Left hindlimb (tissue), 1 donor: ENCODE measurements at regions not wholly inside any gene's neighbourhood (a gene's known extent, or its start where the extent isn't known, plus 50 kb on each side); places are given as distances from the start of the nearest gene placed in this dataset.
A peak's percentile ranks its signal among the peaks of the same experiment; 100 is the strongest.

Experiments
- DNase-seq: peaks from one replicate; pipeline ENCODE4 v3.0.0-alpha.2; 2018

DNA sequence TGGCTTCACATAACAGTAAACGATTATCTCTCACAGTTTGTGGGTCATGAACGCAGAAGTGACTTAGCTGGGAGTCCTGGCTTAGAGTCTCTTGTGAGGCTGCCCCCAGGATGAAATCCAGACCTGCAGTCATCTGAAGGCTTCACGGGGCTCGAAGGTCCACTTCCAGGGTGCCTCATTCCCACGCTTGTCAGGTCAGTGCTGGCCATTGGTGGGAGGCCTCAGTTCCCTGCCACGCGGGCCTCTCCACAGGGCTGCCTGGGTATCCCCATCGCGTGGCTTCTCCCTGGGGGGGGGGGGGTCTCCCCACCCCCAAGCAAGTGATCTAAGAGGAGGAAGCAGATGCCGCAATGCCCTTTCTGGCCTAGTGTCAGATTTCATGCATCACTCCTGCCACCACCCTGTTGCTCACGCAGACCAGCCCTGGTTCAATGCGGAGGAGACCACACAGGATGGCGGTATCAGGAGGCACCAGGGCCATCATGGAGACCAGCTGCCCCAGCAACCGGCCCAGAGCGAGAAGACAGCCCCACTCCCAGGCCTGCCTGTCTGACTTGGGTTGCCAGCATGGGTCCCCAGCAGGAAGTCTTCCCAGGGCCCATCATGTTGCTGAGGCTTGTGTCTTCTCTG lies 77.3 kb upstream of the CDH5 start:
- no peak for DNase-seq

DNA sequence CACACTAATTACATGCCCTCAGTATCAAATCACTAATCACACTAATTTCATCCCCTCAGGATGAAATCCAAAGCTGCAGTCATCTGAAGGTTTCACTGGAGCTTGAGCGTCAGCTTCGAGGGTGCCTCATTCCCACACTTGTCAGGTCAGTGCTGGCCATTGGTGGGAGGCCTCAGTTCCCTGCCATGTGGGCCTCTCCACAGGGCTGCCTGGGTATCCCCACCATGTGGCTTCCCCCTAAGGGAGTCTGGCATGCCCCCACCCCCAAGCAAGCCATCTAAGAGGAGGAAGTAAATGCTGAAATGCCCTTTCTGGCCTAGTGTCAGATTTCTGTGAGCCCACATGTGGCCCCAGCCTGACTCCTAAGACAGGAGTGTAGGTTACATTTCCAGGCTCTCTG lies 78.6 kb upstream of the CDH5 start:
- no peak for DNase-seq

DNA sequence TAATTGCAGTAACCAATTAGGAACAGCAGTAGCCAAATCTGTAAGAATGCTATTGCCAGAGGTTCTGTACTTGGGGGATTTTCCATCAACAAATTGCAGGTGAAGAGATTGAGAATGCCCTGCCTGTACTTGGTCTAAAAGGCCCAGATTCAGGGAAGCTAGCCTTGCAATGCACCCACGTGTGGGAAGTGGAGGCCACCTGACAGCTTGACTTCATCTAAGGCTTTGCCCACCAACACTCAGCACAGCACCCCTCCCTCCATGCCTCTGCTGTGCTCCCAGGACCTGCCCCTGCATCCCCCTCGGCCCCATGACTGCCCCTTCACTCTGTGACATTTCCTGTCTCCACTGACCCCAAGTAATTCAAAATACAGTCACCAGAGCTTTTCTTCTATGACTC lies 79.1 kb upstream of the CDH5 start:
- no peak for DNase-seq

DNA sequence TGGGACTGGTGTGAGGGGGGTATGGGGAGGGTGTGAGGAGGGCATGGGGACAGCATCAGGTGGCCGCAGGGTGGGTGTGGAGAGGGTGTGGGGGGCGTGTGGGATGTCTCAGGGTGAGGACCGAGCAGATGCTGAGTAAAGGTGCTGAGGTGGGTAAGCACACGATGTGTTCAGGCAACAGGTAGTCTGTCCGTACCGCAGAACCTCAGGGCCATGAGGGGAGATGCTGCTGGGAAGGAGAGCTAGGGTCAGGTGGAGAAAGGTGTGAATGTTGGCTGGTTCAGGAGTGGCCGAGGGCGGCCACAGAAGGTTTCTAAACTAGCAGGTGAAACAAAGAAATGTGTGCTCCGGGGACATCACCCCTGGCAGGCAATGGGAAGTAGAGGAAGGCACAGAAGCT lies 80.0 kb upstream of the CDH5 start:
- no peak for DNase-seq

DNA sequence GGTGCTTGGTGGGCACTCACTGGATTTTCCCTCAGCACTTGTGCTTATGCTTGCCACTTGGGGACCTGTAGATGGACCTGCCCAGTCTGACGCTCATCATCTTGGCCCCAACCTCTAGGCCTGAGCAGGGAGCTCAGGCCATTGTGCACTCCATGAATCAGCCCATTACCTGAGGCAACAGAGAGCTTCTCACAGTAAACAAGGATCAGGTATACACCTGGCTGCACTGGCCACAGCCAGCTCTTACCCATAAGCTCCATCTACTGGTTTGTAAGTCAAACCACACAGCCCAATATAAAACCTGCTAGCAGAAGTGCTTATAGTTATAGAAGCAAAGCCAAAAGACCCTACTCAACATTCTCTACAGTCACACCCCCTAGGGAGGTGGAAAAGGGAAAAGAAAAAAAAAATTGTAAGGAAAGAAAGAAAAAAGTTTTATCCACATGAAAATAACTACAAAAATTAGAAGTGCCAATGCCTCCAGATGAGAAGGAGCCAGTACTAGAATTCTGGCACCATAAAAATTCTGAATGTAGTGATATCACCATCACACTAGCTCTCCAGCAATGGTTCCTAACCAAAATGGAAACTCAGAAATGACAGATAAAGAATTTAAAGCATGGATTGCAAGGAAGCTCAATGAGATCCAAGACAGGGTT lies 87.8 kb upstream of the CDH5 start:
- no peak for DNase-seq

DNA sequence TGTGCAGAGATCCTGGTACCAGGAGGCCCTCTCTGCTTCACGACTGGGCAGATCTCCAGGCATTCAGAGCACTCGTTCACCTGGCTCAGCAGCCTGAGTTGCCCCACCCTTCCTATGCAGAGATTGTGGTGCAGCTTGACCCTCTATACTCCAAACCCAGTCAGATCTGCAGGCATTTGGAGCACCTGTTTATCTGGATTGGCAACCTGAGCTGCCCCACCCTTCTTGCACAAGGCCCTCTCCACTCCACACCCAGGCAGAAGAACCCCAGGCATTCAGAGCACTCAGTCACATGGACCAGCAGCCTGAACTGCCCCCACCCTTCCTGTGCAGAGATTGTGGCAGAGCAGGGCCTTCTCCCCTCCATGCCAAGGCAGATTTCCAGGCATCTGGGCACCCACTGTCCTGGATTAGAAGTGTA lies 88.4 kb upstream of the CDH5 start:
- no peak for DNase-seq

DNA sequence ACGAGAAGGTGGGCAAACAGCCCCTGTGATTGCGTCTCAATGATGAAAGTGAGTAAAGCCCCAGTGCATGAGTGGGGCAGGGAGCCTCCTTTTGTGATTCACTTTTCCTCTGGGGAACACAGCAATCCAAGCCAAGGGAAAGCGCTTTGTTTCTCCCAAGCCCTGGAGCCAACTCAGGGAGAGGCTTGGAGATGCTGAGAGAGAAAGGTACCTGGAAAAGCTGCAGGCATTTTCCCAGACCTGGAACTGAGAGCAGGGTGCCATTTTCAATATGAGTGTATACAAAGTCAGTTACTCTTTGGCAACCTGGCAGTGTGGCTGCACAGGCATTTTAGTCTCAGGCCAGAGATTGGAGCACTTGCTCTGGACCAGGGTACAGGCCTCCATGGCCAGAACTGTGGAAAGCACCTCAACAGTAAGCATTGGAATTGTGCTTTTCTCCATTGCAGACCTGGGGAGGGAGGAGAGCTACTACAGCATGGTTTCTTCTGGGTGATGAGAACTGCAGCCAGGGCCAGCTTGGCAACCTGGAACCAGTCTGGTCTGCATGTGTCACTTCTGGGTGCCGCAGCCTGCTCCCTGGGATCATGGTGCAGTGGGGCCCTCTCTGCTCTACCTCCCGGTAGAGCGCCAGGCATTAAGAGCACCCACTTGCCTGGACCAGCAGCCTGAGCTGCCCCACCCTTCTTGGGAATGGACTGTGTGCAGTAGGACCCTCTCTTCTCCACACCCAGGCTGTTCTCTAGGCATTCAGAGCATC lies 89.0 kb upstream of the CDH5 start:
- no peak for DNase-seq

DNA sequence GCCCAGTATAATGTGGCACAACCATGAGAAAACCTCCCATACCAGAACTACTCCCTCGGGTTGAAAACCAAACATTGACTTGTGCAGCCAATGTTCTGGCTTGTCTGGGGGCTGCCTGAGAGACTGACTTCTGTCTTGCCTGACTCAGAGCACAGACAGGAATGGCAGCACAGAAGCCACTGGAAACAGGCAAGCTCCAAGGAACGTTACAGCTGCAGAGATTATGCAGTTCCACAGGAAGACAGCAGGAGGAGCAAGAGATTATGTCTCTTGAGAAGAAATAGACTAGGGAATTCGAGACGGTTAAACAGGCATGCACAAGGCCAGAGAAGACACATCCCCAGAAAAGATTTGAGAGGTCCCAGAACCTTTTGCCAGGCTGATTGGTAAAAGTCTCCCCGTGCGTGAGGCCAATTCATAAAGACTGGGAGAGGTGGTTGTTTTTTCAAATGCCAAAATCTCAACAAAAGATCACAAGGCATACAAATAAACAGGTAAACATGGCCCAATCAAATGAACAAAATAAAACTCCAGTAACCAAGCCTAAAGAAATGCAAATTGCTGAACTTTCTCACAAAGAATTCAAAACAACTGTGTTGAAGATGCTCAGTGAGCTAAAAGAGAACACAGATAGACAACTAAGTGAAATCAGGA lies 90.6 kb upstream of the CDH5 start:
- DNase-seq = no peak

DNA sequence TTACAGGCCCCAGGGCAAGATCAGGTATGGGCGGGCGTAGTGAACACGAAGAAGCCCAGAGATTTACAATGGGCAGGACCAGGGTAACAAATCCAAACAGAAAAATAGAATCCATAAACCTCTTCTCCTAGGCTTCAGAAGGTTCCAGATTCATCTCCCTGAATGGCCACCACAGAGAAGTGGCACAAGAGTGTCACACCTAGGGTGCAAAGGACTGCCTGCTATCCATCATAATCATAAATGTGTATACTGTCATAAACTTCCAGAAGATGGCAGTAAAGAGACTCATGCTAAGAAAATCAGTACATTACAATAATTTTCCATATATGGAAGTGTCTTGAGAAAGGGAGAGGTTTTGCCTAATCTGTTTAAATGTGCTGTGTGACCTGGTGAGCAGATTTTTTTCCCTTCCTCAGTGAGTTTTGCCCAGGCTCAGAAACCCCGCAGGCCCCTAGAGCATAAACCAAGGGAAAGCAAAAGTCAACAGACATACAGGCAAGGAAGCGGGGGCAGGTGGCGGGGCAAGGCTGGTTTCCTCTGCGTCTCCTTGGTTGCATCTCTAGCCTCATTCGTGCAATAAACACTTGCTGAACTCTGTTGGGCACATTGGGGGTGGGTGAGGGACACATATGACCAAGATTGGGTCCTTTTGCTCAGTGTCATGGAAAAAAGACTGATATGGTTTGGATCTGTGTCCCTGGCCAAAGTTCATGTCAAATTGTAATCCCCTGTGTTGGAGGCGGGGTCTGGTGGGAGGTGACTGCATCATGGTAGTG lies 92.0 kb upstream of the CDH5 start:
- DNase-seq = no peak

DNA sequence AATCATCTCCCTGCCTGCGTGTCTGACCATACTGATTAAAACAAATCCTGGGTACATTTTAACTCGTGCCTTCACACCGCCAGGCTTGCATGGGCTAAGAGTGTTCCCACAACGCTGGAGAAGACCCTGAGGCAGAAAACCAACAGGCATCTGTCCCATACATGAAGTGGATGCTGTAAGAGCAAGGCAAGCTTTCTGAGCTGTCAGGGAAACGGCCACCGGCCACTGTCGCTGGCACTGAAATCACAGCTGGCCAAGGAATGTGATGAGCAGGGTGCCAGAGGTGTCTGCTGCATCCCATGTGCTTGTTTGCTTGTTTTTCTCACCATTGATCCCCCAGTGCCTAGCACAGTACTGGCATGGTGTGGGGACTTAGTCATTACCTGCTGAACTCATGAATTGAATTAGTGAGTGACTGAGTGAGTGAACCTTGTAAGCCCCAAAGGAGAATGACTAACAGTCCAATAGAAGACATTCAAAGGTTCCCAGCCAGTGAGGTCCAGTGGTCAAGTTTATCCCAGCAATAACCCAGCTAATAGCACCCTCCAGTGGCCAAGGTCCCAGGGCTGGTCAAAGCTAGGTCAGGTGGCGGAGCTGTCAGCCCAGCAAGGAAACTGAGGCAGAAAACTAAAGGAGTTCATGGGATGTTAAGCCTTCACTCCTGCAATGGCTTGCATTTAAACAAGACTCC lies 92.7 kb upstream of the CDH5 start:
- no peak for DNase-seq

DNA sequence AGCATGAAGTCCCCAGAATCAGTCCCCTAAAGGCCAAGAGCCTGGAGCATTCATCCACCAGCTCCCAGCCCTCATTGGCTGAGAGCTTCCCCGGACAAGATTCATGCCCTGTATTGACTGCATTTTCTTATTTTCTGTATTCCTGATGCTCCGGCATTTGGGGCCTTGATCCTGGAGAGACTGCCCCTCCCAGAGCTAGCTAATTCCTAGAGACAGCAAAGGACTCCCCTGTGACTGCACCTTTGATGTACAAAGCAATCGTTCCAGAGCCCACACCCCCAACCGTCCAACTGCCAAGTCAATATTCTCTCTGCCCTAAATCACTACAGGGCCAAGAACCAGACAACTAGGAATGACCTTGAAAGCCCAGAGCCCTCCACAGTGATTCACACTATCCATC lies 93.4 kb upstream of the CDH5 start:
- no peak for DNase-seq

DNA sequence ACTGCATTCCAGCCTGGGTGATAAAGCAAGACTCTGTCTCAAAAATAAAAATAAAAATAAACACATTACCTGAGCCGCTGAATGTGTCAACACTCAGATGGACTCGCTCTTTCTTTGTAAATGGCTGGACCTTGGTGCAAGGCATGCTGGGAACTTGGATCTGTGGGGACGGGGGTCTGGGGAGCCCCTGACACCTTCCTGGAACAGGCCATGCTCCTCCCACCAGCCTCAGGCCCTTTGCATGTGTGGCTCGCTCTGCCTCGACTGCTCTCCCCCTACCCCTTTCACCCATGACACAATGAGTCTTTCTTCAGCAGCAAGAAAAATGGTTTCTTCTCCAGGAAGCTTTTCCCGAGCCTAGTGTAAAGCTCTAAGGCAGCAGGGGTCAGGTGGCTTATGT lies 94.0 kb upstream of the CDH5 start:
- no peak for DNase-seq

DNA sequence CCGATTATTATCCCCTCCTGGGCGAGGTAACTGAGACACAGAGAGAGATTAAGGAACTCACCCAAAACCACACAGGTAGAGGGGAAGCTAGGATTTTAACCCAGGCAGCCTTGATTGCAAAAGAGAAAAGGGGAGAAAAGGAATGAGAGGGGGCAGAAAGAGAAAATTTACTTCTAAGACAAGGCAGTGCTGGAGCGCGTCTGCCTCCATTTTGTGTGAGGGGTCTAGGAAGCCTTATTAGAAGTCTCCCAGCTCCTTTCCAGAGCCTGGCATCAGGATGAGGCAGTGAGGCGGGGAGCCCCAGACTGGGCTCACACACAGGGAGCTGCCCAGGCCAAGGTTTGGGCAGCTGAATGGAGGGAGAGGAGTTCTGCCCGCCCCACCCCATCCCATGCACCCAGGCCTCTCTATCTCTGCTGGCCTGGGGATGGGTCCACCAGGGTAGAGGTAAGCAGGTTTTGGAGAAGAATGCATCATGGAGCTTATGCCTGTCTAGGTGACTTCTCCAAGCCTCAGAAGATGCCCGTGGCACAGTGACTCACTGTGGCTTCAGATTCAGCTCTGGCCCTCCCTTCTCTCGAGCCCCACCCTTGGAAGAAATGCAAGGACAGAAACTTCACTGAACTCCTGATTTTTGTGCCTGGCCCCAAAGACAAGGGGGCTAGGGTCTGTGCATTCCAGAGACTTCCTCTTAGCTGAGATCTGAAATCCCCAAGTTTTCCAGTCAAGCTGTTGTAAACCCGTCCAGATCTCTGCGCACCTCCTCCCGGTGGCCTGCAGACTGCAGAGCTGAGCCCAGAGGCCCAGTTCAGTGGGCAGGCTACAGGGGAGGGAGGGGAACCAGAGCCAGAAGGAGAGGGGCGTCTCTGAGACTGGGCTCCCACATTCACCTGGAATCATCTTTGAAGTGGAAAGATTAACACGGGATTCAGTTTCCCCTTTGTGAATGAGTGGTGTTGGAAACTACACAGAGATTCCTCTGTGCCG lies 95.1 kb upstream of the CDH5 start:
- DNase-seq = no peak

DNA sequence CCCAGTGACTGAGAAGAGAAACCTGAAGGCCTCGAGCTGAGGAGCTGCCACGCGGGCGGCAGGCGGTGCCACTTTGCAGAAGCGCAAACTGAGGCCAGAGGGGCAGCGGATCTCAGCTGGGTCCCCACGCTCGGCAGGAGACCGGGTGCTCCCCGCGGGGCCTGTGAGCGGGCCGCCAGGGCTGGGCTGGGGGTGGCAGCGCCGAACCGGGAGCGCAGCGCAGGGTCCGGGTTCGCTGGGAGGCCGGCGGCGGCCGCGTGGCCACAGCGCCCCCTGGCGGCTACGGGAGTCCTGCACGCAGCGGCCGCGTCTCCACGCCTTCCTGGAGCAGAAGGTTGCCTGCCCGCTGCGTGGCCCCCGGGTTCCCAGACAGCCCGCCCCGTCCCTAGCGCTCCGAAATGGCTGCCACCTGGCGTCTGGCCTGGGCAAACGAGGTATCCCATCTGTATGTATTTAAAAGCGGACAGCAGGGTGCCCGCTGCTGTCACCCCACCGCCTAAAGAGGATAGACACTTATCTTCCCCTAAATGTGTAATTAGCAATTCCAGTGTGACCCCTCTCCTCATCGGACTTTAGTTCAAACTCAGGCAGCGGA lies 96.1 kb upstream of the CDH5 start:
- peak; percentile 90 for DNase-seq

DNA sequence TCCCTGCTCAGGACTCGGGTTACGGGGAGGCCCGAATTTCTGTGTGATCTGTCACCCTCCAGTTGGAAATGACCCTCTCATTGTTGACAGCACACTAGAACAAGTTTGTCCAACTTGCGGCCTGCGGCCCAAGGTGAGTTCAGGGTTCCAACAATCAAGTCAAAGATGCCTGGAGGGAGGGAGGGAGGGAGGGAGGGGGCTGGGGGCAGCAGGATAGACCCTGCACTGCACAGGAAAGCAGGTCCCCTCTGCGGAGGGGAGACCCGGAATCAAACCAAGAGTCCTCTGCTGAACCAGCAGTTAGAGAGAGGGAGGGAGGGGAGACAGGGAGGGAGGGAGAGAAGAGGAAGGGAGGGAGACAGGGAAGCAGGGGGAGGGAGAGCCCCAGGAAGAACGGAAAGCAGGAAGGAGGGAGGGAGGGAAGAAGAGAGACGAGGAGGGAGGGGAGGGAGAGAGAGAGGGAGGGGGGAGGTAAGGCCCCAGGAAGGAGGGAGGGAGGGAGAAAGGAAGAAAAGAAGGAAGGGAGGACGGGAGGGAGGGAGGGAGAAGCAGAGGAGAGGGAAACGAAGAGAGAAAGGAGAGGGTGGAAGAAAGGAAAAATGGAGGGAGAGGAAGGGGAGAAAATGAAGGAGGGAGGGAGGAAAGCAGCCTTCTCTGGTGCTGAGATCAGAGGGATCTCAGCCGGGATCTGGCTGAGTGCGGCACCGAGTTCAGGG lies 96.7 kb upstream of the CDH5 start:
- peak; percentile 65 for DNase-seq

DNA sequence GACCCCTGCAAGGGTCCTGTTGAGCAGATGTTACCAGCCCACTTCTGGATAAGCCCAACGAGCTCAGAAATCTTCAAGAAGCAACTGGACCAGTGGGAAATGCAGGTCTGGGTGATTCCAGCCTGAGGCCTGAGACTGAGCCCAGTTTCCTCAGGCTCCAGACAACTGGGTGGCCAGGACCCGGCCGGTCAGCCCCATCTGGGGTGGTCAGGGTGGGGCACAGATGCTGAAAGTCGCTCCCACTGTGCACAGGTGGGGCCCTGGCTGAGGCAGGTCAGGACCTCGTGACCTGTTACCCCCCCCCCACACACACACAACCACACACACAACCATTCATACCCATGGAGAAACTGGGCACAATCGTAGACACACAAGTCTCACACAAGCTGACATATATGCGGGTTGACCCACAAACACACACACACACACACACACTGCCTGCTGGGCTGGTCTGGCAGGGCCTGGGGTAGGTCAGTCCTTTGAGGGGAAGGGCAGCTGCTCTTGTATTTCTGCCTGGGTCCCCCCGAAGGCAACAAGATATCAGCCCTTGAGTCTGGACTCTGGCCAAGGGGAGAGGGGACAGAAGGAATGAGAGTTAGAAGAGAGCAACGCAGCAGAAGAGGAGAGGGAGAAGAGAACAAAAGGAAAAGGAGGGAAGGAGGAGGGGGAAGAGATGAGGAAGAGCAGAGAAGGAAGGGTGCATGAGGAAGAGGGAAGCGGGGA lies 99.0 kb upstream of the CDH5 start:
- DNase-seq = no peak

DNA sequence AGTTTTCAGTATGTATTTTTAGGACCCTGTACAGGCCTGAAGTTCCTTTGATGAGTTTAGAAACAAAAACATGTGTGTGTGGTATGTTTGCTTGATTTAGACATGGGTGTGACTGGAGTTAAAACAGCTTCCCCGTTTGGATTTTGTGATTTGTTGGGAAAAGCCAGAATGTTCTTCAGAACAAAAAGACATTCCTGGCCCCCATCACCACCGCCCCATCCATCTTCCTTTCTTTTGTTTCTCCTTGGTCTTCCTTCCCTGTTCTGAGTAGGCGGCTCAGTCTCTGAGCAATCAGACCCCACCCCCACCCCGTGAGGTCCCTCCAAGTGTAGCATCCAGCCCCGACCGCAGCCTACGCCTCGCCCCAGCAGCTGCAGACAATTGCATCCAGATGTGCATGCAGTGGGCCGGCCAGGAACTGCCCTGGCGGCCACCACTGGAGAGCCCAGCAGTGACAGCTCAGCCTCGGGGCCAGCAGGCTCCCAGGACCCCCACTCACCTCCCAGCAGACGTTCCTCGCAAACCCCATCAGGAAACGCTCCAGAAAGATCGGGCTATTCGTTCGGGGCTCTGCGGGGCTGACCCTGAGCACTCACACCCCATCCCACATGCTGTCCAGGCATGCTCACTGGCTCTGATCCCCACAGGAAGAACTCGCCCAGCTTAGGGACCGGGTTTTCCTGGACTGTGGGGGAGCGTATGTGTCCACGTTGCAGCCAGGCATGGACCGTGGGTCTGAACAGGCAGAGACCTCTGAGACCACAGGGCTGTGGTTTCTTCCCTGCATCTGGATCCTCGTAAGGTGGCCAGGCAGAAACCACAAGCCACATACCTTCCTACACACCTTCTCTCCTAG lies 99.8 kb upstream of the CDH5 start:
- peak; percentile 96 for DNase-seq

DNA sequence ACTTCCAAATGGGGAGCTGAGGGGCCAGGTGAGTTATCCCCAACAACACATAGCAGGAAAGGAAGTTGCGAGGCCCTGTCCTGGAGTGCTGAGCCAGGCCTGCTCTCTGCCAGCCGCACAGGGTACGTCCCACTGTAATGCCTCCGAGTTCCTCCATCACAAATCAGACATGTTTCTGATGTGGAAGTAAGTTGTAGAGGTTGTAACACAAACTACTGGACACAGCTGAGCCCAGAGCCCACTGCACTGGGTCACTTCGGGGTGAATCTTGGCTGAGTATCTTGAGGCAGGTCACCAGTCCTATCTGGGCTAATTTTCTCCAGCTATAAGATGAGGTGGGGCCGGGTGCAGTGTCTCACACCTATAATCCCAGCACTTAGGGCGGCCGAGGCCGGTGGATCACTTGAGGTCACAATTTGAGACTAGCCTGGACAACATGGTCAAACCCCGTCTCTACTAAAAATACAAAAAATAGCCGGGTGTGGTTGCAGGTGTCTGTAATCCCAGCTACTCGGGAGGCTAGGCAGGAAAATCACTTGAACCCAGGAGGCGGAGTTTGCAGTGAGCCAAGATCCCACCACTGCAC lies 100.8 kb upstream of the CDH5 start:
- DNase-seq = peak; percentile 16
